Trophoblast cell (in vitro differentiated cells and primary cell): ENCODE measurements at regions not wholly inside any gene's neighbourhood (a gene's known extent, or its start where the extent isn't known, plus 50 kb on each side); places are given as distances from the start of the nearest gene placed in this dataset.
A peak's percentile ranks its signal among the peaks of the same experiment; 100 is the strongest.

Source experiments
- DNase-seq, 2 donors: peaks; one replicate each; pipeline ENCODE4 v3.0.0-alpha.2; 2016
- H2AFZ ChIP-seq: 2 replicates; pipeline ENCODE4 v1.6.1; 2013; ENCODE audit warnings: low read length, moderate library complexity, mild to moderate bottlenecking; ENCODE audit not compliant: insufficient read depth, poor library complexity
- H2AK5ac ChIP-seq: 2 replicates; pipeline ENCODE4 v1.6.1; 2013; ENCODE audit warnings: mild to moderate bottlenecking, low read length
- H2BK120ac ChIP-seq: 2 replicates; pipeline ENCODE4 v1.6.1; 2013; ENCODE audit warnings: low read length, mild to moderate bottlenecking, moderate library complexity; ENCODE audit not compliant: insufficient read depth, poor library complexity
- H2BK12ac ChIP-seq: 2 replicates; pipeline ENCODE4 v1.6.1; 2013; ENCODE audit warnings: mild to moderate bottlenecking, low read length, moderate library complexity
- H2BK5ac ChIP-seq: 2 replicates; pipeline ENCODE4 v1.6.1; 2013; ENCODE audit warnings: low read length, low read depth, moderate library complexity, mild to moderate bottlenecking; ENCODE audit not compliant: poor library complexity
- H3K14ac ChIP-seq: 2 replicates; pipeline ENCODE4 v1.6.1; 2013; ENCODE audit warnings: mild to moderate bottlenecking, low read length
- H3K18ac ChIP-seq: 2 replicates; pipeline ENCODE4 v1.6.1; 2013; ENCODE audit warnings: mild to moderate bottlenecking, low read length
- H3K23ac ChIP-seq: 2 replicates; pipeline ENCODE4 v1.6.1; 2013; ENCODE audit warnings: low read length
- H3K27ac ChIP-seq: 2 replicates; pipeline ENCODE4 v1.5.1; 2013; ENCODE audit warnings: low read depth, mild to moderate bottlenecking, inconsistent platforms, low read length, moderate library complexity
- H3K27me3 ChIP-seq: 2 replicates; pipeline ENCODE4 v1.6.1; 2013; ENCODE audit warnings: inconsistent platforms, mild to moderate bottlenecking, low read length, moderate library complexity; ENCODE audit not compliant: insufficient read depth
- H3K36me3 ChIP-seq, 2 experiments: 1 replicate in 1 of 2; 2 replicates in 1 of 2; pipeline ENCODE4 v1.6.1; 2013; ENCODE audit warnings: low read length in 2 of 2, mild to moderate bottlenecking in 2 of 2, moderate library complexity in 1 of 2; ENCODE audit not compliant: insufficient read depth in 2 of 2, control insufficient read depth in 1 of 2
- H3K4ac ChIP-seq: 2 replicates; pipeline ENCODE4 v1.6.1; 2013; ENCODE audit warnings: low read depth, mild to moderate bottlenecking, low read length, moderate library complexity
- H3K4me1 ChIP-seq, 2 experiments: 1 replicate in 1 of 2; 2 replicates in 1 of 2; pipeline ENCODE4 v1.6.1; 2013; ENCODE audit warnings: low read length in 2 of 2, mild to moderate bottlenecking in 2 of 2, moderate library complexity in 1 of 2; ENCODE audit not compliant: insufficient read depth in 2 of 2, control insufficient read depth in 1 of 2
- H3K4me2 ChIP-seq: 2 replicates; pipeline ENCODE4 v1.6.1; 2013; ENCODE audit warnings: inconsistent platforms, mild to moderate bottlenecking, low read length, moderate library complexity
- H3K4me3 ChIP-seq: 2 replicates; pipeline ENCODE4 v1.5.1; 2013; ENCODE audit warnings: mild to moderate bottlenecking, low read depth, low read length, inconsistent platforms
- H3K79me1 ChIP-seq: one replicate; pipeline ENCODE4 v1.6.1; 2013; ENCODE audit warnings: low read length
- H3K79me2 ChIP-seq: 2 replicates; pipeline ENCODE4 v1.6.1; 2013; ENCODE audit warnings: low read length, mild to moderate bottlenecking; ENCODE audit not compliant: control insufficient read depth, insufficient read depth, poor library complexity
- H3K9ac ChIP-seq: 2 replicates; pipeline ENCODE4 v1.6.1; 2013; ENCODE audit warnings: mild to moderate bottlenecking, low read length
- H3K9me3 ChIP-seq: 2 replicates; pipeline ENCODE4 v1.6.1; 2013; ENCODE audit warnings: low read depth, mild to moderate bottlenecking, control low read depth, inconsistent platforms, low read length; ENCODE audit not compliant: insufficient read depth
- H4K12ac ChIP-seq: 2 replicates; pipeline ENCODE4 v1.6.1; 2013; ENCODE audit warnings: low read depth, mild to moderate bottlenecking, low read length, moderate library complexity
- H4K8ac ChIP-seq: 2 replicates; pipeline ENCODE4 v1.6.1; 2013; ENCODE audit warnings: low read depth, mild to moderate bottlenecking, low read length, moderate library complexity
- H4K91ac ChIP-seq: one replicate; pipeline ENCODE4 v1.6.1; 2013; ENCODE audit warnings: low read depth, mild to moderate bottlenecking, low read length, moderate library complexity
- WGBS: extraction: QIAGEN DNeasy Blood & Tissue Kit; methylation state at CpG from one replicate; pipeline ENCODE4 v1.1.7; 2013; ENCODE audit warnings: missing lambda C conversion rate; ENCODE audit not compliant: insufficient read length, insufficient coverage; ENCODE audit errors: extremely low coverage; 5-methylcytosine and 5-hydroxymethylcytosine counted together

- Histone ChIP-seq H4K8ac (peak overlapping the region; percentile 26), H4K91ac (peak overlapping the region; percentile 95), H2BK120ac (peak overlapping the region; percentile 34), H3K36me3 (no peaks in the 10 kb centered on the region), H2AFZ (no peak overlapping the region), H3K27ac (peak overlapping the region; percentile 83), H3K14ac (peak overlapping the region; percentile 33), H3K4me2 (no peak overlapping the region), H3K79me2 (peaks cover 4% of the 10 kb centered on the region), H3K4me3 (no peak overlapping the region), H3K9me3 (no peaks in the 10 kb centered on the region), H3K9ac (no peak overlapping the region), H3K4me1 (peaks cover 51 to 57% of the 10 kb centered on the region in 2 experiments), H3K18ac (peak overlapping the region; percentile 4), H2BK5ac (peak overlapping the region; percentile 18), H3K4ac (peak overlapping the region; percentile 60), H2BK12ac (peak overlapping the region; percentile 46), H4K12ac (no peak overlapping the region), H2AK5ac (peak overlapping the region; percentile 78), H3K23ac (no peak overlapping the region), H3K27me3 (no peaks in the 10 kb centered on the region), H3K79me1 (peaks cover 58% of the 10 kb centered on the region)
- DNase-seq = peak; percentile 88 to 93
- WGBS = no CpG with 5 or more reads among the region's 10 CpGs
Observed at GRCh38 chr1:8201331-8201861, 116.5 kb upstream of the SLC45A1 start.

DNA sequence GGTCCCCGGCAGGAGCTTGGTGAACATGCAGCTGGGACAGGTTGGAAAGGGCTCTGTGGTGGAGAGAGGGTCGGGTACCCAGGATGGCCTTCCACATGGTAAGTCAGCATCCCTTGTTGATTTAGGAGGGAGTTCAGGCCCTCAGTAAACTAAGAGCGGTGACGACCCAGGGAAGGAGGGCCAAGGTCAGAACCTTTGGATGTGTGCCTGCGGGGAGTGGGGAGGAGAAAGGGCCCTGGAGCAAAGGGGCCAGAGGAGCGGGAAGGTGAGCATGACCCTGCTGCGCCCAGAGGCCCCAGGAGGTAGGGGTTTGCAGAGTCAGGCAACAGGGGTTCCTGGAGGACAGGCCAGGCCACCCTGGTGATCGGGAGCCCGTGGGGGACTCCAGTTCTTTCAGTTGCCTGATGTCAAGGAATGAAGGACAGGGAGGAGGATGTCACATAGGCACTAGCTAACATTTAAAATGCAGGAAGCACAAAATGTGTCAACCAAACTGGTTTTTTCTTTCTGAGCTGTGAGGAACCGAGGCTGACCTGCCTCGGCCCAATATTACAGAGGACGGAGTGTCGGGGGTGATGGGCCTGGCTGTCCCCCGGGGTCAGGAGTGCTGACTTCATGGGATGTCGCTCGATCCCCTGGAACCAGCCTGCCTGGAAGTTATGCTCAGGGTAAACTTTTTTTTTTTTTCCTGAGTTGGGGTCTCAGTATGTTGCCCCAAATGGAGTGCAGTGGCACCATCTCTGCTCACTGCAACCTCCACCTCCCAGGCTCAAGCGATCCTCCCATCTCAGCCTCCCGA, 117.4 kb upstream of the SLC45A1 start:
- Histone ChIP-seq H4K12ac (no peak overlapping the region), H3K36me3 (no peaks in the 10 kb centered on the region), H2BK5ac (peak overlapping the region; percentile 28), H3K79me1 (peaks cover 51% of the 10 kb centered on the region), H3K27ac (peak overlapping the region; percentile 83), H3K4me2 (no peak overlapping the region), H4K8ac (peak overlapping the region; percentile 49), H2AK5ac (peak overlapping the region; percentile 35), H2AFZ (no peak overlapping the region), H3K9ac (no peak overlapping the region), H3K9me3 (no peaks in the 10 kb centered on the region), H3K27me3 (no peaks in the 10 kb centered on the region), H3K79me2 (peaks cover 4% of the 10 kb centered on the region), H2BK12ac (peak overlapping the region; percentile 77), H3K23ac (no peak overlapping the region), H3K14ac (peak overlapping the region; percentile 10), H3K18ac (peak overlapping the region; percentile 82), H2BK120ac (peak overlapping the region; percentile 39), H3K4me1 (peaks cover 49 to 54% of the 10 kb centered on the region in 2 experiments), H4K91ac (peak overlapping the region; percentile 22), H3K4ac (no peak overlapping the region), H3K4me3 (no peak overlapping the region)
- WGBS = no CpG with 5 or more reads among the region's 18 CpGs
- DNase-seq = no peak

DNA sequence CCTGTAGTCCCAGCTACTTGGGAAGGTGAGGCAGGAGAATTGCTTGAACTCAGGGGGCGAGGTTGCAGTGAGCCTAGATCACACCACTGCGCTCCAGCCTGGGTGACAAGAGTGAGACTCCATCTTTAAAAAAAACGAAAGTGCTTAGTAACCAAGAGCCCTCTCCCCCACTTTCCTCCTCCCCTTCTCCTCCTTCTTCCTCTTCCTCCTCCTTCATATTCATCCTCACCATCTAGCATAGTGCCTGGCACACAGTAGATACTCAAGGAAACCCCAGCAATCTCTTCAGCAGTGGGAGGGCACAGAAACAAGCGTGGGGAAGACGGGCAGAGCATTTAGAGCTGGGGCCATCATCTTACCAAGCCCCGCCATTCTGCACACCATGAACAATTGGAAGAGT, 119.4 kb upstream of the SLC45A1 start:
- Histone ChIP-seq H4K12ac (no peak overlapping the region), H2AK5ac (peak overlapping the region; percentile 3), H2AFZ (no peak overlapping the region), H3K18ac (no peak overlapping the region), H3K23ac (no peak overlapping the region), H3K4ac (no peak overlapping the region), H3K79me2 (peaks cover 4% of the 10 kb centered on the region), H3K9me3 (no peaks in the 10 kb centered on the region), H3K27me3 (no peaks in the 10 kb centered on the region), H2BK5ac (no peak overlapping the region), H4K8ac (no peak overlapping the region), H3K9ac (no peak overlapping the region), H3K14ac (peak overlapping the region; percentile 41), H3K79me1 (peaks cover 42% of the 10 kb centered on the region), H3K27ac (no peak overlapping the region), H3K4me2 (no peak overlapping the region), H4K91ac (peak overlapping the region; percentile 56), H3K4me3 (no peak overlapping the region), H3K36me3 (no peaks in the 10 kb centered on the region), H3K4me1 (peaks cover 43 to 49% of the 10 kb centered on the region in 2 experiments), H2BK12ac (peak overlapping the region; percentile 79), H2BK120ac (peak overlapping the region; percentile 40)
- DNase-seq = no peak
- WGBS = no CpG with 5 or more reads among the region's 6 CpGs

DNA sequence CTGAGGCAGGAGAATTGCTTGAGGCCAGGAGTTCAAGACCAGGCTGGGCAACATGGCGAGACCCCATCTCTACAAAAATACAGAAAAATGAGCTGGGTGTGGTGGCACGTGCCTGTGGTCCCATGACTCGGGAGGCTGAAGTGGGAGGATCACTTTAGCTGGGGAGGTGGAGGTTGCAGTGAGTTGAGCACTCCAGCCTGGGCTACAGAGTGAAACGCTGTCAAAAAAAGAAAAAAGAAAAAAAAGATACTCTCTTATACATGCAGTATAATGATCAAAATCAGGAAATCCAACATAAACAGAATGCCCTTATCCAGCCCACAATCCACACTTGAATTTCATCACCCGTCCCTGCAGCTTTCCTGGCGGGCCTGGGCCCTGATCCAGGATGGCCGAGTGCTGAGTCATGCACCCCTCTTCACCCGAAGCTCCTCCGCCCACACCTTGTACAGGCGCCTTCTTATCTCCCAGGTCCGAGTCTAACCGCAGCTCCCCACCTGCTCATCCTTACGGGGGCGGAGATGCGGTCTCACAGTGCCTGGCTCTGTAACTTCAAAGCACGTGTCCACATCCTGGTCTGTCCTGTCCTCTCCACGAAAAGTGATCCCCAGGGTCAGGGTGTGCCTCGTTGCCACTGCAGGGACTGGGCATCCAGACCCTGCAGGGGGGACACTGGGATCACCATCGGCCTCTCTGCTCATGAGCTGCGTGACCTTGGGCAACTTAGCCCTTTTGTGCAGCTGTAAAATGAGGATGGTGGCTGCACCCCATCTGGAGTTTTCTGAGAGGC, 120.2 kb upstream of the SLC45A1 start:
- Histone ChIP-seq H4K8ac (no peak overlapping the region), H3K27ac (peak overlapping the region; percentile 1), H2AFZ (no peak overlapping the region), H3K27me3 (no peaks in the 10 kb centered on the region), H2AK5ac (no peak overlapping the region), H3K23ac (no peak overlapping the region), H3K4me3 (no peak overlapping the region), H3K79me2 (no peaks in the 10 kb centered on the region), H3K14ac (no peak overlapping the region), H3K18ac (no peak overlapping the region), H3K9ac (no peak overlapping the region), H2BK12ac (peak overlapping the region; percentile 4), H3K79me1 (peaks cover 34% of the 10 kb centered on the region), H3K36me3 (no peaks in the 10 kb centered on the region), H3K4ac (no peak overlapping the region), H2BK5ac (peak overlapping the region; percentile 22), H4K91ac (peak overlapping the region; percentile 56), H4K12ac (no peak overlapping the region), H3K4me1 (peaks cover 34 to 41% of the 10 kb centered on the region in 2 experiments), H3K4me2 (no peak overlapping the region), H3K9me3 (no peaks in the 10 kb centered on the region), H2BK120ac (peak overlapping the region; percentile 27)
- peak; percentile 78 to 81 for DNase-seq
- no CpG with 5 or more reads among the region's 20 CpGs for WGBS
